Gastrocnemius medialis (tissue), 4 donors: ENCODE measurements at regions not wholly inside any gene's neighbourhood (a gene's known extent, or its start where the extent isn't known, plus 50 kb on each side); places are given as distances from the start of the nearest gene placed in this dataset.

ENCODE experiments used
- ATAC-seq, 2 donors: fragments of 150-250 bp; one replicate each; pipeline ENCODE4 v1.9.1; 2016
- DNase-seq, 2 donors: peaks; one replicate each; pipeline ENCODE4 v3.0.0-alpha.2; 2019
- H3K27ac ChIP-seq, 4 donors: fragments of 200-600 bp; sonication (generic); 1 replicate in 1 of 4; 2 replicates in 3 of 4; pipeline ENCODE4 v1.5.1; 2016 to 2018; ENCODE audit warnings: mild to moderate bottlenecking in 2 of 4, moderate library complexity in 1 of 4
- H3K27me3 ChIP-seq, 3 donors: fragments of 200-600 bp; sonication (generic) in 2 of 3; 1 replicate in 1 of 3; 2 replicates in 2 of 3; pipeline versions ENCODE4 v1.5.1 to v1.6.0; 2016 to 2019; ENCODE audit warnings: mild to moderate bottlenecking in 1 of 3, moderate library complexity in 1 of 3
- H3K36me3 ChIP-seq, 2 donors: fragments of 200-600 bp; sonication (generic) in 1 of 2; one replicate each; pipeline ENCODE4 v1.5.1; 2017 to 2018
- H3K4me1 ChIP-seq, 2 donors: fragments of 200-600 bp; sonication (generic) in 1 of 2; one replicate each; pipeline ENCODE4 v1.5.1; 2016 to 2017; ENCODE audit warnings: mild to moderate bottlenecking in 2 of 2
- H3K4me3 ChIP-seq, 4 donors: fragments of 200-600 bp; sonication (generic) in 3 of 4; 1 replicate in 1 of 4; 2 replicates in 3 of 4; pipeline ENCODE4 v1.5.1; 2016 to 2019; ENCODE audit warnings: mild to moderate bottlenecking in 2 of 4
- H3K9me3 ChIP-seq, 3 donors: fragments of 200-600 bp; sonication (generic) in 2 of 3; 1 replicate in 1 of 3; 2 replicates in 2 of 3; pipeline ENCODE4 v1.5.1; 2016 to 2019
- CTCF ChIP-seq, 5 experiments: fragments of 450-650 bp in 3 of 5; fragments of 200-600 bp in 2 of 5; sonication (generic) in 2 of 5; IDR thresholded peaks in 4 of 5; conservative IDR thresholded peaks in 1 of 5; 1 replicate in 4 of 5; 2 replicates in 1 of 5; pipeline ENCODE4 v1.5.1; 2016 to 2019; ENCODE audit warnings: antibody characterized with exemption in 5 of 5, mild to moderate bottlenecking in 3 of 5, moderate library complexity in 3 of 5
- POLR2A ChIP-seq, 2 donors: fragments of 450-650 bp; IDR thresholded peaks; one replicate each; pipeline ENCODE4 v1.6.1; 2017; ENCODE audit warnings: antibody characterized with exemption in 2 of 2, mild to moderate bottlenecking in 2 of 2, moderate library complexity in 2 of 2
- in situ Hi-C, 4 donors: fragments of 200-750 bp; cut with MboI; loops; one replicate each; pipeline versions ENCODE4 v1.15.0 to v1.8.0; 2017; ENCODE audit warnings: low sequenced_read_pairs in 4 of 4
- intact Hi-C: fragments of 100-400 bp; cut with DNase I; formaldehyde crosslinking; loops from one replicate; pipeline ENCODE4 v1.15.1; 2023; ENCODE audit warnings: low total_unique reads

- ATAC-seq (no peak), DNase-seq (no peak)
- Histone ChIP-seq H3K27ac (no peak overlapping the region), H3K9me3 (no peaks in the 10 kb centered on the region), H3K27me3 (no peaks in the 10 kb centered on the region), H3K36me3 (no peaks in the 10 kb centered on the region), H3K4me1 (no peaks in the 10 kb centered on the region), H3K4me3 (no peak overlapping the region)
- intact Hi-C loops: no loop called here
- in situ Hi-C loops: no loop called here
- TF ChIP-seq CTCF (IDR thresholded peaks at IDR 0.05 in 4 of 5, conservative IDR thresholded peaks at IDR 0.05 in 1 of 5) (no peak), POLR2A (IDR thresholded peaks at IDR 0.05) (no peak)
Measured at GRCh38 chr18:73805991-73806390, 341.6 kb downstream of the FBXO15 start.

- no peaks in the 10 kb centered on the region for H3K4me1 ChIP-seq
- no peaks in the 10 kb centered on the region for H3K36me3 ChIP-seq
- DNase-seq (no peak), ATAC-seq (no peak)
- H3K4me3 ChIP-seq: no peak overlapping the region
- H3K9me3 ChIP-seq: no peaks in the 10 kb centered on the region
- no peak for TF ChIP-seq CTCF (IDR thresholded peaks at IDR 0.05 in 4 of 5, conservative IDR thresholded peaks at IDR 0.05 in 1 of 5)
- TF ChIP-seq POLR2A (IDR thresholded peaks at IDR 0.05): no peak
- in situ Hi-C loops (no loop called here), intact Hi-C loops (no loop called here)
- H3K27me3 ChIP-seq: no peaks in the 10 kb centered on the region
- H3K27ac ChIP-seq: no peak overlapping the region
Measured at GRCh38 chr18:73797419-73797818, 350.2 kb downstream of the FBXO15 start.

- intact Hi-C loops (no loop called here), in situ Hi-C loops (no loop called here)
- Histone ChIP-seq H3K4me3 (no peak overlapping the region), H3K9me3 (no peaks in the 10 kb centered on the region), H3K27me3 (no peaks in the 10 kb centered on the region), H3K4me1 (no peaks in the 10 kb centered on the region), H3K27ac (no peak overlapping the region), H3K36me3 (no peaks in the 10 kb centered on the region)
- ATAC-seq (no peak), DNase-seq (no peak)
- TF ChIP-seq CTCF (IDR thresholded peaks at IDR 0.05 in 4 of 5, conservative IDR thresholded peaks at IDR 0.05 in 1 of 5) (no peak), POLR2A (IDR thresholded peaks at IDR 0.05) (no peak)
Measured at GRCh38 chr18:73793386-73793785, 354.2 kb downstream of the FBXO15 start.

GRCh38 chr18:73791081-73791480, 356.6 kb downstream of the FBXO15 start:
- no peak for DNase-seq
- Histone ChIP-seq H3K4me1 (no peaks in the 10 kb centered on the region), H3K27me3 (no peaks in the 10 kb centered on the region), H3K36me3 (no peaks in the 10 kb centered on the region), H3K9me3 (no peaks in the 10 kb centered on the region), H3K27ac (no peak overlapping the region), H3K4me3 (no peak overlapping the region)
- no peak for ATAC-seq
- TF ChIP-seq CTCF (IDR thresholded peaks at IDR 0.05 in 4 of 5, conservative IDR thresholded peaks at IDR 0.05 in 1 of 5): no peak
- no peak for TF ChIP-seq POLR2A (IDR thresholded peaks at IDR 0.05)
- in situ Hi-C loops (no loop called here), intact Hi-C loops (no loop called here)

GRCh38 chr18:73790587-73790986, 357.0 kb downstream of the FBXO15 start:
- intact Hi-C loops: no loop called here

More at GRCh38 chr18:73790587-73790986, 357.0 kb downstream of the FBXO15 start:
- DNase-seq (no peak), ATAC-seq (no peak)
- Histone ChIP-seq H3K4me1 (no peaks in the 10 kb centered on the region), H3K4me3 (no peak overlapping the region), H3K9me3 (no peaks in the 10 kb centered on the region), H3K27ac (no peak overlapping the region), H3K36me3 (no peaks in the 10 kb centered on the region), H3K27me3 (no peaks in the 10 kb centered on the region)
- TF ChIP-seq POLR2A (IDR thresholded peaks at IDR 0.05): no peak
- TF ChIP-seq CTCF (IDR thresholded peaks at IDR 0.05 in 4 of 5, conservative IDR thresholded peaks at IDR 0.05 in 1 of 5): no peak
- in situ Hi-C loops: no loop called here
